ENCODE measurements at regions not wholly inside any gene's neighbourhood (a gene's known extent, or its start where the extent isn't known, plus 50 kb on each side); places are given as distances from the start of the nearest gene placed in this dataset.

- TF ChIP-seq POLR2AphosphoS5 (IDR thresholded peaks at IDR 0.05; ENCODE audit: borderline replicate concordance, low read depth, low read length) (no peak), EZH2 (IDR thresholded peaks at IDR 0.05) (no peak)
Measured at GRCh38 chr16:29141586-29142324, 156.9 kb downstream of the LAT start.
